HEK293T (cell line): ENCODE measurements at regions not wholly inside any gene's neighbourhood (a gene's known extent, or its start where the extent isn't known, plus 50 kb on each side); places are given as distances from the start of the nearest gene placed in this dataset.

Source experiments
- CTCF ChIA-PET: fragments of 350-600 bp; formaldehyde crosslinking; extraction: SDS; loops from one replicate; lab custom pipeline; 2021; ENCODE audit warnings: antibody characterized with exemption, inconsistent platforms; lab: Yijun Ruan, JAX
- POLR2A ChIA-PET: fragments of 350-600 bp; formaldehyde crosslinking; extraction: SDS; loops from one replicate; lab custom pipeline; 2020; ENCODE audit warnings: antibody characterized with exemption, inconsistent platforms; lab: Yijun Ruan, JAX
- DNase-seq: peaks from one replicate; pipeline ENCODE4 v3.0.0; 2012; ENCODE audit warnings: mixed read lengths; ENCODE audit errors: extremely low spot score
- ARNT ChIP-seq: fragments of 450-650 bp; IDR thresholded peaks from 2 replicates; pipeline ENCODE4 v1.6.1; 2017; ENCODE audit warnings: mild to moderate bottlenecking
- BHLHE40 ChIP-seq: fragments of 450-650 bp; IDR thresholded peaks from 2 replicates; pipeline ENCODE4 v1.6.1; 2016; ENCODE audit warnings: mild to moderate bottlenecking, moderate library complexity, borderline replicate concordance
- CTBP1 ChIP-seq: fragments of 450-650 bp; IDR thresholded peaks from 2 replicates; pipeline ENCODE4 v1.6.1; 2016; ENCODE audit warnings: borderline replicate concordance
- ELF4 ChIP-seq: fragments of 450-650 bp; IDR thresholded peaks from 2 replicates; pipeline ENCODE4 v1.6.1; 2017; ENCODE audit warnings: antibody characterized with exemption
- FOXA1 ChIP-seq: fragments of 450-650 bp; IDR thresholded peaks from 2 replicates; pipeline ENCODE4 v1.6.1; 2016; ENCODE audit warnings: mild to moderate bottlenecking
- FOXK2 ChIP-seq: fragments of 450-650 bp; IDR thresholded peaks from 2 replicates; pipeline ENCODE4 v1.6.1; 2016; ENCODE audit warnings: mild to moderate bottlenecking
- FOXM1 ChIP-seq: fragments of 450-650 bp; IDR thresholded peaks from 2 replicates; pipeline ENCODE4 v1.6.1; 2017; ENCODE audit warnings: mild to moderate bottlenecking, borderline replicate concordance
- HDGF ChIP-seq: fragments of 450-650 bp; IDR thresholded peaks from 2 replicates; pipeline ENCODE4 v1.6.1; 2017; ENCODE audit warnings: antibody characterized with exemption, borderline replicate concordance
- L3MBTL2 ChIP-seq: fragments of 450-650 bp; conservative IDR thresholded peaks from 2 replicates; pipeline ENCODE4 v1.6.1; 2016; ENCODE audit warnings: mild to moderate bottlenecking
- LEF1 ChIP-seq: fragments of 450-650 bp; IDR thresholded peaks from 2 replicates; pipeline ENCODE4 v1.6.1; 2017; ENCODE audit warnings: mild to moderate bottlenecking, borderline replicate concordance
- NFRKB ChIP-seq: fragments of 450-650 bp; IDR thresholded peaks from 2 replicates; pipeline ENCODE4 v1.6.1; 2016; ENCODE audit warnings: mild to moderate bottlenecking, moderate library complexity
- PKNOX1 ChIP-seq: fragments of 450-650 bp; IDR thresholded peaks from 2 replicates; pipeline ENCODE4 v1.6.1; 2016
- SP1 ChIP-seq: fragments of 450-650 bp; IDR thresholded peaks from 2 replicates; pipeline ENCODE4 v1.6.1; 2017
- SUZ12 ChIP-seq: fragments of 450-650 bp; IDR thresholded peaks from 2 replicates; pipeline ENCODE4 v1.6.1; 2016; ENCODE audit warnings: mild to moderate bottlenecking
- TARDBP ChIP-seq: fragments of 450-650 bp; IDR thresholded peaks from 2 replicates; pipeline ENCODE4 v1.6.1; 2016
- ZNF384 ChIP-seq: fragments of 450-650 bp; IDR thresholded peaks from 2 replicates; pipeline ENCODE4 v1.6.1; 2016

- TF ChIP-seq TARDBP (no peak), SP1 (no peak), L3MBTL2 (no peak), FOXK2 (no peak)
- CTCF ChIA-PET = no interaction called here
- POLR2A ChIA-PET = no interaction called here
- peak; percentile 21 for DNase-seq
Observed at GRCh38 chr10:29926693-29927048, 132.7 kb downstream of the JCAD start.

- no peak for TF ChIP-seq ZNF384
- TF ChIP-seq TARDBP = no peak
- no peak for TF ChIP-seq BHLHE40
- DNase-seq = no peak
- ChIA-PET CTCF (no interaction called here), POLR2A (no interaction called here)
Observed at GRCh38 chr10:29925771-29926692, 133.4 kb downstream of the JCAD start.

GRCh38 chr10:29924436-29924835 lies 134.9 kb downstream of the JCAD start:
- ChIA-PET CTCF (no interaction called here), POLR2A (no interaction called here)
- no peak for DNase-seq
- no peak for TF ChIP-seq PKNOX1
- TF ChIP-seq L3MBTL2 = no peak
- TF ChIP-seq FOXK2 = no peak
- no peak for TF ChIP-seq FOXM1
- no peak for TF ChIP-seq NFRKB
- no peak for TF ChIP-seq BHLHE40
- no peak for TF ChIP-seq HDGF
- no peak for TF ChIP-seq SP1
- TF ChIP-seq FOXA1 = no peak
- TF ChIP-seq SUZ12 = no peak
- TF ChIP-seq ZNF384 = no peak
- no peak for TF ChIP-seq ELF4

- no peak for DNase-seq
- ChIA-PET CTCF (no interaction called here), POLR2A (no interaction called here)
Observed at GRCh38 chr10:29923416-29923965, 135.9 kb downstream of the JCAD start.

GRCh38 chr10:29922892-29923291 lies 136.5 kb downstream of the JCAD start:
- no peak for TF ChIP-seq FOXM1
- no peak for TF ChIP-seq NFRKB
- TF ChIP-seq SUZ12 = no peak
- TF ChIP-seq L3MBTL2 = no peak
- no peak for TF ChIP-seq LEF1
- no peak for TF ChIP-seq CTBP1
- TF ChIP-seq FOXA1 = no peak
- no peak for TF ChIP-seq SP1
- no peak for TF ChIP-seq ARNT
- TF ChIP-seq TARDBP = no peak
- no peak for TF ChIP-seq ZNF384
- no peak for TF ChIP-seq FOXK2
- no peak for TF ChIP-seq BHLHE40
- TF ChIP-seq HDGF = no peak
- TF ChIP-seq PKNOX1 = no peak
- TF ChIP-seq ELF4 = no peak
- ChIA-PET CTCF (no interaction called here), POLR2A (no interaction called here)
- no peak for DNase-seq

More at GRCh38 chr10:29923416-29923965, 135.9 kb downstream of the JCAD start:
- TF ChIP-seq ZNF384 = no peak
- TF ChIP-seq CTBP1 = no peak
- no peak for TF ChIP-seq SUZ12
- TF ChIP-seq PKNOX1 = no peak

GRCh38 chr10:29922226-29922625 lies 137.2 kb downstream of the JCAD start:
- DNase-seq = no peak
- POLR2A ChIA-PET = no interaction called here
- CTCF ChIA-PET = no interaction called here
- TF ChIP-seq FOXA1 = no peak
- TF ChIP-seq SUZ12 = no peak
- no peak for TF ChIP-seq ZNF384
- TF ChIP-seq FOXM1 = no peak
- no peak for TF ChIP-seq CTBP1
- no peak for TF ChIP-seq SP1
- no peak for TF ChIP-seq BHLHE40
- TF ChIP-seq LEF1 = no peak
- no peak for TF ChIP-seq TARDBP
- TF ChIP-seq HDGF = no peak
- TF ChIP-seq L3MBTL2 = no peak
- TF ChIP-seq NFRKB = no peak
- no peak for TF ChIP-seq ELF4
- no peak for TF ChIP-seq ARNT
- TF ChIP-seq PKNOX1 = no peak
- TF ChIP-seq FOXK2 = no peak
